Smooth muscle cell (in vitro differentiated cells): ENCODE measurements at regions not wholly inside any gene's neighbourhood (a gene's known extent, or its start where the extent isn't known, plus 50 kb on each side); places are given as distances from the start of the nearest gene placed in this dataset.

Experiments
- DNase-seq: peaks from one replicate; lab custom pipeline; 2025; ENCODE audit not compliant: unreplicated experiment; lab: John Stamatoyannopoulos, UW
- H2AFZ ChIP-seq: fragments of 200-600 bp; sonication (generic); 2 replicates; pipeline ENCODE4 v1.6.0; 2016; ENCODE audit warnings: antibody characterized with exemption, low read depth, mild to moderate bottlenecking
- H3F3A ChIP-seq: fragments of 200-600 bp; sonication (generic); 2 replicates; pipeline ENCODE4 v1.6.0; 2017; ENCODE audit warnings: antibody characterized with exemption, low read depth
- H3K27ac ChIP-seq: fragments of 200-600 bp; sonication (generic); 2 replicates; pipeline ENCODE4 v1.5.1; 2016; ENCODE audit warnings: low read depth, mild to moderate bottlenecking
- H3K27me3 ChIP-seq: fragments of 200-600 bp; sonication (generic); 2 replicates; pipeline ENCODE4 v1.6.1; 2016; ENCODE audit warnings: low read depth, mild to moderate bottlenecking
- H3K36me3 ChIP-seq: fragments of 200-600 bp; sonication (generic); 2 replicates; pipeline ENCODE4 v1.5.1; 2016; ENCODE audit warnings: low read depth
- H3K4me1 ChIP-seq: fragments of 200-600 bp; sonication (generic); 2 replicates; pipeline ENCODE4 v1.5.1; 2016; ENCODE audit warnings: low read depth
- H3K4me2 ChIP-seq: fragments of 200-600 bp; sonication (generic); 2 replicates; pipeline ENCODE4 v1.6.0; 2016; ENCODE audit warnings: mild to moderate bottlenecking
- H3K4me3 ChIP-seq: fragments of 200-600 bp; sonication (generic); 2 replicates; pipeline ENCODE4 v1.5.1; 2016; ENCODE audit warnings: mild to moderate bottlenecking
- H3K79me2 ChIP-seq: fragments of 200-600 bp; sonication (generic); 2 replicates; pipeline ENCODE4 v1.6.0; 2016; ENCODE audit warnings: low read depth, mild to moderate bottlenecking
- H3K9ac ChIP-seq: fragments of 200-600 bp; sonication (generic); 2 replicates; pipeline ENCODE4 v1.6.0; 2016; ENCODE audit warnings: low read depth
- H3K9me3 ChIP-seq: fragments of 200-600 bp; sonication (generic); replicated peaks from 2 replicates; pipeline ENCODE4 v1.5.1; 2016; ENCODE audit warnings: low read depth
- H4K20me1 ChIP-seq: fragments of 200-600 bp; sonication (generic); 2 replicates; pipeline ENCODE4 v1.6.0; 2016; ENCODE audit warnings: low read depth
- CTCF ChIP-seq: fragments of 200-600 bp; sonication (generic); IDR thresholded peaks from 2 replicates; pipeline ENCODE4 v1.5.1; 2017; ENCODE audit warnings: borderline replicate concordance, mild to moderate bottlenecking, antibody characterized with exemption; ENCODE audit not compliant: insufficient read depth, poor library complexity, severe bottlenecking
- WGBS: methylation state at CpG from one replicate; pipeline ENCODE4 v1.1.7; 2016; ENCODE audit warnings: low lambda C conversion rate; 5-methylcytosine and 5-hydroxymethylcytosine counted together

GRCh38 chr11:120031612-120032600, 106.0 kb downstream of the TRIM29 start:
- Histone ChIP-seq H3K4me1 (peaks cover 4% of the 10 kb centered on the region), H3K4me3 (no peak overlapping the region), H3F3A (no peaks in the 10 kb centered on the region), H3K9ac (no peak overlapping the region), H3K79me2 (no peaks in the 10 kb centered on the region), H3K36me3 (no peaks in the 10 kb centered on the region), H3K27ac (no peak overlapping the region), H3K27me3 (no peaks in the 10 kb centered on the region), H2AFZ (no peak overlapping the region), H4K20me1 (no peaks in the 10 kb centered on the region), H3K4me2 (no peak overlapping the region), H3K9me3 (no peaks in the 10 kb centered on the region)
- 83% methylated on average over 10 of the region's 11 CpGs for WGBS
- DNase-seq = no peak
- TF ChIP-seq CTCF = no peak

- H3F3A ChIP-seq = no peaks in the 10 kb centered on the region
- H3K4me2 ChIP-seq = no peak overlapping the region
- 96% methylated on average over 11 of the region's 11 CpGs for WGBS
- no peak overlapping the region for H3K4me3 ChIP-seq
- no peaks in the 10 kb centered on the region for H3K79me2 ChIP-seq
- no peak overlapping the region for H2AFZ ChIP-seq
- no peaks in the 10 kb centered on the region for H3K36me3 ChIP-seq
- H3K9me3 ChIP-seq = no peaks in the 10 kb centered on the region
- no peak for DNase-seq
- H4K20me1 ChIP-seq = no peaks in the 10 kb centered on the region
- H3K27ac ChIP-seq = no peak overlapping the region
- H3K27me3 ChIP-seq = no peaks in the 10 kb centered on the region
- peaks cover 4% of the 10 kb centered on the region for H3K4me1 ChIP-seq
- no peak for TF ChIP-seq CTCF
- no peak overlapping the region for H3K9ac ChIP-seq
Observed at GRCh38 chr11:120031156-120031555, 106.8 kb downstream of the TRIM29 start.

GRCh38 chr11:120030411-120030810, 107.5 kb downstream of the TRIM29 start:
- Histone ChIP-seq H3K9me3 (no peaks in the 10 kb centered on the region), H3K9ac (no peak overlapping the region), H3K4me3 (no peak overlapping the region), H2AFZ (no peak overlapping the region), H3K27ac (no peak overlapping the region), H3K27me3 (no peaks in the 10 kb centered on the region), H4K20me1 (no peaks in the 10 kb centered on the region), H3K4me1 (peaks cover 4% of the 10 kb centered on the region), H3F3A (no peaks in the 10 kb centered on the region), H3K4me2 (no peak overlapping the region), H3K36me3 (no peaks in the 10 kb centered on the region), H3K79me2 (no peaks in the 10 kb centered on the region)
- TF ChIP-seq CTCF = no peak
- WGBS = 91% methylated on average over 4 of the region's 4 CpGs
- DNase-seq = no peak
